ENCODE measurements at regions not wholly inside any gene's neighbourhood (a gene's known extent, or its start where the extent isn't known, plus 50 kb on each side); places are given as distances from the start of the nearest gene placed in this dataset.
"Not testable (repeated sequence)": the region's sequence is repeated elsewhere in the genome, so short reads cannot be mapped to it uniquely, and the experiment has no call there.

GRCh38 chr9:89929673-89930480, 325.1 kb downstream of the GADD45G start:
- no peak for DNase-seq (ENCODE audit: low read depth, low spot score)

GRCh38 chr9:89933578-89933977, 328.8 kb downstream of the GADD45G start:
- DNase-seq (ENCODE audit: low read depth, low spot score) = no peak

GRCh38 chr9:89935115-89935514, 330.3 kb downstream of the GADD45G start:
- DNase-seq (ENCODE audit: low read depth, low spot score) = no peak

DNA sequence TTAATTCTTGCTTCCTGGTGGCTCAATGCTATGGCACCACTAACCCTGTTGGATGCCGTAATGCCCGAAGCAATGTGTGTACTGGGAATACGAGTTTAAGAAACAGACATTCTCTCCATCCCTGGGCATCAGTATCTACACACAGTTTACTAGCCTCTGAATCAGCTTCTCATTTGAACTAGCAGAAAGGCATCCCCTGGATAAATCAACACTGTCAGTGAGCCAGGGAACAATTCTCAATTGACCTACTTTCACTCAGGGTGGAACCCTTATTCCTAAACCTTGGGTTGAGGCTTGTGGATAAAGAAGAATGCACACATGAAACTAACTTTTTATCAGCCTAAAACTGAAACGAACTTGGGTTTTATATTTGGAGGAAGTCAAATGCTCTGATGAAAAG, 331.0 kb downstream of the GADD45G start:
- no peak for DNase-seq (ENCODE audit: low read depth, low spot score)

- DNase-seq (ENCODE audit: low read depth, low spot score) = no peak
Measured at GRCh38 chr9:89937051-89937450, 332.2 kb downstream of the GADD45G start.

DNA sequence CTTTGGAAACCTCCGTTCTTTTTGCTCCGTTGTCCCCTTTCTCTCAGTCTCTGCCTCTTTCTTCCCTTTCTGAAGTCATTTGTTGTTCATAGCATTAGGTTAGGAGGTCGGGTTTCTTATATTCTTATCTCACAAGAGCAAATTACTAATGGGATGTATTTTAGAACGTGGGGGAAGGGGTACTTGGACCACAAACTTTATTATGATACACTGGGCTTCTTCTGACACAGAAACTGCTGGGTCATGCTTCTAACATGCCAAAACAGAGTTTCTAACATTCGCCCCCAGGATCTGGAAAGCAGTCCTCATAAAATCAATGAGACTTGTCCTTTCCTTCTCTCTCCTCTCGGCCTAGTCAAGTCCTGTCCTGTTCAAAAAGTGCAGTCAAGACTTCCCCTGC, 334.4 kb downstream of the GADD45G start:
- no peak for DNase-seq (ENCODE audit: low read depth, low spot score)

GRCh38 chr9:89939626-89940292, 334.9 kb downstream of the GADD45G start:
- no peak for DNase-seq (ENCODE audit: low read depth, low spot score)

DNA sequence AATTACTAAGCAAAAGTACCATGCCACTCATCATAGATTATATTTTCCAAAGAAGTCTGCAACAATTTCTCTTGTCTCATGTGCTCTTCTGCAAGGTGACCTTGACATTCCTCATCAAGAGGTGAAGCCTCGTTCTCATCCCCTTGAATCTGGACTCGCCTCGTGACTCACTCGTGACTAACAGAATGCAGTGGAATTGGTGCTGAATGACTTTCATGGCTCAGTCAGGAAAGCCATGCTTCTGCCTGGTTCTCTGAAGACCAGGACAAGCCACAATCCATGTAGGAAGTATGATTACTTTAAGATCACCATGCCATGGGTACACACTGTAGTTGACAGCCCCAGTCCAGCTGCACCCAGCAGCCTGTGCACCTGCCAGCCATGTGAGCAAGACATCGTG, 335.8 kb downstream of the GADD45G start:
- DNase-seq (ENCODE audit: low read depth, low spot score) = no peak

DNA sequence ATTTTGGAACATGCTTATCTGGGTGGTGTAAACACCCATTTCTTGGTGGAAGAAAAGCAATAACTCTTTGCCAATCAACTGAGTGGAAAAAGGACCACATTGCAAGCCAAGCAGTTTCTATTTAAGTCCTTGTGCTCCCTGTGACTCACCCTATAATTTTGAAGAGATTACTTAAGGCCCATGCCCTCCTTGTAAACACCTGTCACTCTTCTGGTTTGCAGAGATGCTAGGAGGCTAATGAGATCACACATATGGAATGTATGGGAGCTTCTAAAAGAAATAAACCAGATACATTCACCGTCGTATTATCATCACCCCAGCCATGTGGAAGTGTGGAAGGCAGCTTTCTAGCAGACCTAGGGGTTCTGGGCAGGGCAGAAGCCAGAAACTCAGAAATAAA, 337.1 kb downstream of the GADD45G start:
- DNase-seq (ENCODE audit: low read depth, low spot score) = no peak

GRCh38 chr9:89942643-89943042, 337.8 kb downstream of the GADD45G start:
- DNase-seq (ENCODE audit: low read depth, low spot score) = no peak

DNA sequence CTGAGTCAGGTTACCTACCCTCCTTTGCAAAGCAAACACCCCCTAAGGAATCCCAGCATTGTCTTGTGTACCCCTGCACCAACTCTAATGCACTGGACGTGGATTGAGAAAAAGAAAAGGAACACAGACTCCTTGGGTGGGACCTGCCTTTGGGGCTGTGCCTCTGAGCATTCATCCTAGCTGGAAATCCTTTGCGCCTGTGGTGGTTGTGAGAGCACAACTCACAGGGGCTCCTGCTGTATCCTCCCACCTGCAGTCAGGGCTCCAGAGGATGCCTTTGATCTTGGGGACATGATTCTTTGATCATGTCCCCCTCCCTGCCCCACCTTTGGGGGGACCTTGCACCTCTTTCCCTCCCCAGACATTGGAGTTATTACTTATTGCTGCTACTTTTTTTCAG, 338.5 kb downstream of the GADD45G start:
- no peak for DNase-seq (ENCODE audit: low read depth, low spot score)

- no peak for DNase-seq (ENCODE audit: low read depth, low spot score)
Measured at GRCh38 chr9:89943728-89944127, 338.9 kb downstream of the GADD45G start.

GRCh38 chr9:89945133-89945532, 340.3 kb downstream of the GADD45G start:
- no peak for DNase-seq (ENCODE audit: low read depth, low spot score)

DNA sequence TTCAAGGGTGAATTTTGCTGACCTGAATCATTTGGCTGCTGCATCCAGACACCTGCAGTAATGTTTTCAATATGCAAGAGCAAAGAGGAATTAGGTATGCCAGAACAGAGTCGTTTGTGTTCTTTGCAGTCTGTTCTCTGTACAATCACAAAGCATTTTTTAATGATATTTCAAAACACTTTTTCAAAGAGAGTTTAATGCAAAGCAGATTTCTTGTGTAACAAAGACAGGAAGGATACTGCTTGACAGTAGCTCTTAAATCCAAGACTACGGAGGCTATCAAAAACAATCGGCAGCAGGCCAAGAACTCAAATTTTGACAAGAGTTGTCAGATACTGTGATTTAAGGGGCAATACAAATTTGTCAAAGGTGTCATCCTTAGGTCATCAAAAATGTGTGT, 341.9 kb downstream of the GADD45G start:
- no peak for DNase-seq (ENCODE audit: low read depth, low spot score)

GRCh38 chr9:89949111-89949510, 344.3 kb downstream of the GADD45G start:
- DNase-seq (ENCODE audit: low read depth, low spot score) = no peak

DNA sequence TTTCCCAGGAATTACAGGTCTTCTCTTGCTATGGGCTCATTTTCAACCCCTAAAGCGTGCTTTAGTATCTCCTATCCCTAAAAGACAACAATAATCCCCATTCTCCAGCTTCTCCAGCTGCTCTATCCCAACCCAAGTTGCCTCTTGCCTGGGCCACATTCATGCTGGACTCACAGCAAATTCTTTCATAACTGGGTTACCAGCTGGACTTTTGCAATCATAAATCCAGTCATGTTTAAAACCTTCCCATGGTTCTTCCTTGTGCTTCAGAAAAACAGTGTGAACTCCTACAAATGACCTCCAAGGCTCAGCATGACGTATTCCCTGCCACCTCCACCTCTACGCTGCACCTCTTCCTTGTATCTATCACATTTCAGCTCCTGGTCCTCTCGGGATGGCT, 346.9 kb downstream of the GADD45G start:
- no peak for DNase-seq (ENCODE audit: low read depth, low spot score)

DNA sequence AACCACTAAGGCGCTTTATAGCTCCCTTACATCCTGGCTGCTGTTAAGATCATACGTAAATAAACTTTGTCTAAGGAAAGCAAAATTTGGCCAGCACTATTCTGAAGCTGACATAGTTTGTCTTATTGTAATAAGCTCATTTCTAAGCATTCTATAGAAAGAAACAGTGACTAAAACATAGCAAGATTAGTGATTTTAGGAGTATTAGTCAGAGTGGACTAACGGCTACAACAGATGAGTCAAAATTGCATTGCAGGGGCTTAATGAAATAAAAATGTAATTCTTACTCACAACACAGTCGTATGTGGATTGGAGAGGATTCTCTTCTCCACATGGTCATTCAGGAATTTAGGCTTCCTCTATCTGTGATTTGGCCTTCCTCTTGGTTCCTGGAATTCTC, 347.6 kb downstream of the GADD45G start:
- DNase-seq (ENCODE audit: low read depth, low spot score) = no peak

- DNase-seq (ENCODE audit: low read depth, low spot score) = not testable (repeated sequence)
Measured at GRCh38 chr9:89953263-89953662, 348.5 kb downstream of the GADD45G start.

DNA sequence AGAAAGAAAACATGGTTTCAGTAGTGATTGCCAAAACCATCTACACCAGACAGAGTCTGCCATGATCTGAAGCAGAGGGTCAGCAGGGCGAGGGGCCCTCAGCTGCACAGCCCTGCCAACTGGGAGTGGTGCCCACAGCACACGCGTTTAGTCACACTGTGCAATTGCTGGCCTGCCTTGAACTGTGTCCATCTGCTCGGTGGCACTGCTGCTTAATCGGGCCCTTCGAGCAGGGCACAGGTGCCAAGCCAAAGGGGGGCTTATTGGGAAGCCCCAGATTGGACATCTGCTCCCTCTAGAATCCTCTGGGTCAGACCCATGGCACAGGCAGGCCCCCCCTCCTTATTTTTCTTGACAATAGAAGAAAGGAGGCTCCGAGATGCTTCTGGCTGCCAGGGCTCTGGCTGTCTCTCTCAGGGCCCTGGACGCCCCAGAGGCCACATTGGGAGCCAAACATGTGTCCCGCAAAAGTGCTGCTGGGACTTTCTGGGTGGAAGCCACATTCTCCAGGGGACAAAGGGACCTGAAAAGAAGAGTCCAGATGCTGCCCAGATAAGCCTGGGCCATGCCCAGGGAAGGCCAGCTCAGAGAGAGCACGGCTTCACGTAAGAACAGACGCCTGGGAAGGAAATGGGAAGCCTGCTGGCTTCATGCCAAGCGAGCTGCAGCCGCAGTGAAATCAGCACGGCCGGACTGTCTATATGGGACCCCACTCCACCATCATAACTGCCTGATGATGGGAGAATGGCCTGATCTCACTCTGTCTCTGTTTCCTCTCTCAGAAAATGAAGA, 349.2 kb downstream of the GADD45G start:
- DNase-seq (ENCODE audit: low read depth, low spot score) = no peak

DNA sequence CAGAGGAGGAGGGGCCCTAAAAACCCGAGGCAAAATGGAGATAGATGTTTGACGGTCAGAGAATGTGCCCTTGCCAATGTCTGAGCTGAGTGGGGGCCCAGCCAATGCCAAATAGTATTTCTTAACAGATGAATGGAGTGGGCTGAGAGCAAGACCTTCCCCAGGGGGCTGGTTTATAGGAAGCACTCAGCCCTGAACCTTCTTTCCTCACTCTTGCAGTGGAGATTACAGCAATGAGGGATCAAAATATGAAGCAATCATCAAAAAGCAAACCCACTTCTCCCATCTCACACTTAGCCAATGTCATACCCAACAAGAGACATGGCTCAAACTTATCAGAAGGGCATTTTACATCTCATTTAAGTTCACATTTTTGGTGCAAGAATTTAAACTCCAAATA, 350.3 kb downstream of the GADD45G start:
- DNase-seq (ENCODE audit: low read depth, low spot score) = no peak

DNA sequence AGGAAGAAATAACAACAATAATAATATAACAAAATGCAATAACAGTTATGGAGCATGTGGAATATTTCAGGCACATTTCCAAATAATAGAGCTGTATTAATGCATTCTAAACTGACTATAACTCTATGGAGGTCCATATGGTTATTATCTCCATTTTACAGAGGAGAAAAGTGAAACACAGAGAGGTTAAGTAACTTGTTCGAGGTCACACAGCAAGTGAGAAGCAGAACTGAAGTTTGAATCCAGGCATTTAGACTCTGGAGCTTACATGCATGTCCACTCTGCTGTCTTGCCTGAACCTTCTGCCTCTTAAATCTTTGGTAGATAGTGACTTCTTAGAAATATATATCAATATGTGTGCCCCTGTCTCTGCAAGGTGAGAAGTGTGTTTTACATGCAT, 350.8 kb downstream of the GADD45G start:
- DNase-seq (ENCODE audit: low read depth, low spot score) = no peak

DNA sequence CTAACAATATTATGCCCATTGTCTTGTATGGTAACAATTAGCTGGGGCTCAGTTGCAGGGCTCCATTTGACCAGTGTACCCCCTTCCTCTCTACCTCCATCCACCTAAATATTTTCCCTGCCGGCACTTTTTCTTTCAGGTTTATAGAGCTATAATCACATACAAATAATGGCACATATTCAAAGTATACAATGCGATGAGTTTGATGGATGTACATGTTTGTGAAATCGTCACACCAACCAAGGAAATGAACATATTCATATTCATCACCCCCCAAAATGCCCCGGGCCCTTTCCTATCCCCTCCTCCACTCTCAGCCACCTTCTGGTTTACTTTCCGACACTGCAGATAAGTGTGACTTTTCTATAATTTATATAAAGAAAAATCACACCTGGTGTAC, 351.5 kb downstream of the GADD45G start:
- no peak for DNase-seq (ENCODE audit: low read depth, low spot score)

DNA sequence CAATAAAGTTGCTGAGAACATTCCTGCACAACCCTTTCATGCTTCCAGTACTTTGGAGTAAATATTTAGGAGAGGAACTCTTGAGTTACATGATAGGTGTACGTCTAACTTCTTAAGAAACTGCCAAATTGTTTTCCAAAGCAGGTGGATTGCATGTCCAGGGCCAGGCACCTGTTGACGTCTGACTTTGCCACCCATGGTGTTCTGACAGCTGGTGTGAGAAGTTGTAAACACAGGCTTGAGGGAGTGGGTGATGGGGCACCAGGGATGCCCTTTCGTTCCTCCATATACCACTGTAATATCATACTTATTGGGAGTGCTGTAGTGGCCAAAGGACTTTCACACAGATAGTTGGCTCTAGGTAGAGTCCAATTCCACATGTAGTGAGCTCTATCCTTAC, 352.1 kb downstream of the GADD45G start:
- no peak for DNase-seq (ENCODE audit: low read depth, low spot score)
